IMR-90 (cell line): ENCODE measurements at regions not wholly inside any gene's neighbourhood (a gene's known extent, or its start where the extent isn't known, plus 50 kb on each side); places are given as distances from the start of the nearest gene placed in this dataset.

Experiments
- ATAC-seq: fragments of 200-7000 bp; cut with Tn5 transposase; 2 replicates; pipeline ENCODE4 v1.9.1; 2020; ENCODE audit warnings: low read depth, mild to moderate bottlenecking, moderate library complexity
- BruUV-seq: library from RNA; stranded (reverse); fragments of 400-500 nt; replicated peaks from 2 replicates; lab custom pipeline; 2021; lab: Mats Ljungman, UMichigan
- CTCF ChIA-PET: fragments of 300-600 bp; formaldehyde crosslinking; extraction: SDS; loops from one replicate; lab custom pipeline; 2021; ENCODE audit warnings: antibody characterized with exemption; lab: Yijun Ruan, JAX
- POLR2A ChIA-PET: fragments of 300-600 bp; sonication (Branson Sonifier 250); formaldehyde crosslinking; loops from one replicate; lab custom pipeline; 2022; ENCODE audit warnings: antibody characterized with exemption; ENCODE audit not compliant: unreplicated experiment; lab: Charles Lee
- DNase-seq: peaks from one replicate; pipeline ENCODE4 v3.0.0; 2013
- H2AFZ ChIP-seq: replicated peaks from 2 replicates; pipeline ENCODE3; 2013; ENCODE audit warnings: low read length, mild to moderate bottlenecking; ENCODE audit not compliant: poor library complexity
- H2AK5ac ChIP-seq: 2 replicates; pipeline ENCODE4 v1.6.1; 2013; ENCODE audit warnings: low read depth, low read length, inconsistent platforms
- H2AK9ac ChIP-seq: replicated peaks from 2 replicates; pipeline ENCODE3; 2013; ENCODE audit warnings: mild to moderate bottlenecking, low read depth, low read length, moderate library complexity; ENCODE audit not compliant: poor library complexity
- H2BK120ac ChIP-seq: 2 replicates; pipeline ENCODE4 v1.6.1; 2013; ENCODE audit warnings: low read depth, low read length, inconsistent platforms
- H2BK15ac ChIP-seq: 3 replicates; pipeline ENCODE4 v1.6.1; 2013; ENCODE audit warnings: low read depth, low read length, inconsistent platforms
- H2BK20ac ChIP-seq: 2 replicates; pipeline ENCODE4 v1.6.1; 2013; ENCODE audit warnings: low read depth, mild to moderate bottlenecking, inconsistent platforms, low read length, moderate library complexity
- H2BK5ac ChIP-seq: 2 replicates; pipeline ENCODE4 v1.6.1; 2013; ENCODE audit warnings: mild to moderate bottlenecking, low read depth, low read length, inconsistent platforms; ENCODE audit not compliant: poor library complexity, severe bottlenecking
- H3K14ac ChIP-seq: replicated peaks from 2 replicates; pipeline ENCODE4 v1.6.1; 2013; ENCODE audit warnings: low read depth, low read length, inconsistent platforms
- H3K18ac ChIP-seq: 2 replicates; pipeline ENCODE4 v1.6.1; 2013; ENCODE audit warnings: low read depth, low read length, control low read depth
- H3K23ac ChIP-seq: 2 replicates; pipeline ENCODE4 v1.6.1; 2013; ENCODE audit warnings: low read depth, low read length, inconsistent platforms
- H3K27ac ChIP-seq: 2 replicates; pipeline ENCODE4 v1.5.1; 2013; ENCODE audit warnings: mild to moderate bottlenecking, control low read depth, low read length; ENCODE audit not compliant: insufficient read depth
- H3K27me3 ChIP-seq: 2 replicates; pipeline ENCODE4 v1.6.1; 2013; ENCODE audit warnings: low read length; ENCODE audit not compliant: control insufficient read depth, insufficient read depth
- H3K36me3 ChIP-seq: 2 replicates; pipeline ENCODE4 v1.6.1; 2013; ENCODE audit warnings: low read length, mixed read lengths; ENCODE audit not compliant: control insufficient read depth, insufficient read depth
- H3K4ac ChIP-seq: 2 replicates; pipeline ENCODE4 v1.6.1; 2013; ENCODE audit warnings: low read depth, low read length, inconsistent platforms
- H3K4me1 ChIP-seq: 2 replicates; pipeline ENCODE4 v1.6.1; 2013; ENCODE audit warnings: low read length, mixed read lengths; ENCODE audit not compliant: control insufficient read depth, insufficient read depth
- H3K4me2 ChIP-seq: 2 replicates; pipeline ENCODE4 v1.6.1; 2013; ENCODE audit warnings: low read depth, mild to moderate bottlenecking, control low read depth, low read length, moderate library complexity
- H3K4me3 ChIP-seq: 2 replicates; pipeline ENCODE4 v1.5.1; 2013; ENCODE audit warnings: low read depth, mild to moderate bottlenecking, control low read depth, low read length, moderate library complexity; ENCODE audit not compliant: insufficient read depth
- H3K56ac ChIP-seq: 2 replicates; pipeline ENCODE4 v1.6.1; 2013; ENCODE audit warnings: low read length, inconsistent platforms; ENCODE audit not compliant: insufficient read depth; ENCODE audit errors: extremely low read depth
- H3K79me1 ChIP-seq, 2 experiments: 2 replicates each; pipeline ENCODE4 v1.6.1; 2013; ENCODE audit warnings: low read length in 2 of 2, inconsistent platforms in 1 of 2, low read depth in 1 of 2
- H3K9ac ChIP-seq: 2 replicates; pipeline ENCODE4 v1.6.1; 2013; ENCODE audit warnings: low read depth, low read length, control low read depth
- H3K9me1 ChIP-seq: 2 replicates; pipeline ENCODE4 v1.6.1; 2013; ENCODE audit warnings: low read length, inconsistent platforms; ENCODE audit not compliant: insufficient read depth
- H3K9me3 ChIP-seq: 2 replicates; pipeline ENCODE4 v1.6.1; 2013; ENCODE audit warnings: low read length; ENCODE audit not compliant: control insufficient read depth, insufficient read depth
- H4K20me1 ChIP-seq: 2 replicates; pipeline ENCODE4 v1.6.1; 2013; ENCODE audit warnings: low read length, inconsistent platforms; ENCODE audit not compliant: insufficient read depth
- H4K5ac ChIP-seq: 2 replicates; pipeline ENCODE4 v1.6.1; 2013; ENCODE audit warnings: mild to moderate bottlenecking, low read depth, low read length, control low read depth
- H4K8ac ChIP-seq, 2 experiments: 2 replicates each; pipeline ENCODE4 v1.6.1; 2013; ENCODE audit warnings: low read depth in 2 of 2, low read length in 2 of 2, control low read depth in 1 of 2, inconsistent platforms in 1 of 2
- H4K91ac ChIP-seq: 2 replicates; pipeline ENCODE4 v1.6.1; 2013; ENCODE audit warnings: low read depth, low read length, inconsistent platforms; ENCODE audit not compliant: insufficient read depth
- BHLHE40 ChIP-seq: fragments of 150-350 bp; IDR thresholded peaks from 2 replicates; pipeline ENCODE4 v1.6.1; 2016; ENCODE audit warnings: mild to moderate bottlenecking, low read depth, low read length
- CEBPB ChIP-seq: IDR thresholded peaks from 2 replicates; pipeline ENCODE4 v1.6.1; 2012; ENCODE audit warnings: low read depth, low read length, improper control_type of control experiment
- CHD1 ChIP-seq: IDR thresholded peaks from 2 replicates; pipeline ENCODE4 v1.6.1; 2012; ENCODE audit warnings: low read depth, low read length, improper control_type of control experiment
- FOS ChIP-seq: fragments of 150-350 bp; IDR thresholded peaks from 2 replicates; pipeline ENCODE4 v1.6.1; 2016; ENCODE audit warnings: low read depth, low read length
- MAFK ChIP-seq: IDR thresholded peaks from 2 replicates; pipeline ENCODE4 v1.6.1; 2012; ENCODE audit warnings: low read depth, low read length, improper control_type of control experiment
- MAZ ChIP-seq: IDR thresholded peaks from 2 replicates; pipeline ENCODE4 v1.6.1; 2012; ENCODE audit warnings: low read depth, mild to moderate bottlenecking, low read length, improper control_type of control experiment, moderate library complexity, borderline replicate concordance
- MXI1 ChIP-seq: IDR thresholded peaks from 2 replicates; pipeline ENCODE4 v1.6.1; 2012; ENCODE audit warnings: low read depth, mild to moderate bottlenecking, low read length, moderate library complexity, borderline replicate concordance
- NFE2L2 ChIP-seq: fragments of 150-350 bp; IDR thresholded peaks from 2 replicates; pipeline ENCODE4 v1.6.1; 2016; ENCODE audit warnings: low read depth, mild to moderate bottlenecking, low read length
- POLR2A ChIP-seq: IDR thresholded peaks from 2 replicates; pipeline ENCODE4 v1.6.1; 2012; ENCODE audit warnings: mild to moderate bottlenecking, low read depth, low read length
- RAD21 ChIP-seq: IDR thresholded peaks from 2 replicates; pipeline ENCODE4 v1.6.1; 2012; ENCODE audit warnings: low read length, improper control_type of control experiment
- RCOR1 ChIP-seq: IDR thresholded peaks from 2 replicates; pipeline ENCODE4 v1.6.1; 2012; ENCODE audit warnings: mild to moderate bottlenecking, low read length, improper control_type of control experiment; ENCODE audit not compliant: insufficient replicate concordance
- RFX5 ChIP-seq: IDR thresholded peaks from 2 replicates; pipeline ENCODE4 v1.8.0; 2012; ENCODE audit warnings: low read depth, mild to moderate bottlenecking, low read length, moderate library complexity
- SMC3 ChIP-seq: fragments of 150-350 bp; IDR thresholded peaks from 2 replicates; pipeline ENCODE4 v1.6.1; 2016; ENCODE audit warnings: low read depth, mild to moderate bottlenecking, antibody characterized with exemption, low read length, moderate library complexity
- WGBS, 2 experiments: methylation state at CpG; one replicate each; pipeline versions ENCODE4 v1.1.5 to v1.1.7; 2013; ENCODE audit warnings: missing lambda C conversion rate in 2 of 2; ENCODE audit not compliant: insufficient read length in 1 of 2; ENCODE audit errors: extremely low coverage in 2 of 2; 5-methylcytosine and 5-hydroxymethylcytosine counted together
- dilution Hi-C: fragments of 300-500 bp; cut with HindIII; formaldehyde crosslinking; loops from one replicate; pipeline ENCODE4 v1.14.3; 2018; ENCODE audit warnings: low sequenced_read_pairs; ENCODE audit not compliant: unreplicated experiment
- in situ Hi-C: fragments of 300-500 bp; cut with MboI; formaldehyde crosslinking; loops from 3 replicates; pipeline ENCODE4 v1.14.3; 2019; ENCODE audit warnings: low sequenced_read_pairs, inconsistent platforms, mixed read lengths
- intact Hi-C: fragments of 100-400 bp; cut with micrococcal nuclease; formaldehyde crosslinking; loops from 2 replicates; pipeline ENCODE4 v1.10.0; 2022
- TF ChIP-seq, protein P1 (sequence below): fragments of 150-350 bp; IDR thresholded peaks from 2 replicates; pipeline ENCODE4 v1.6.1; 2016; ENCODE audit warnings: low read depth, mild to moderate bottlenecking, low read length, moderate library complexity, borderline replicate concordance
- TF ChIP-seq, protein P2 (sequence below): fragments of 150-350 bp; IDR thresholded peaks from 2 replicates; pipeline ENCODE4 v1.6.1; 2017; ENCODE audit warnings: mild to moderate bottlenecking, antibody characterized with exemption, low read length, low read depth
- TF ChIP-seq, protein P3 (sequence below): conservative IDR thresholded peaks from 2 replicates; pipeline ENCODE4 v1.5.1; 2012; ENCODE audit warnings: mild to moderate bottlenecking, low read depth, low read length, improper control_type of control experiment

DNA sequence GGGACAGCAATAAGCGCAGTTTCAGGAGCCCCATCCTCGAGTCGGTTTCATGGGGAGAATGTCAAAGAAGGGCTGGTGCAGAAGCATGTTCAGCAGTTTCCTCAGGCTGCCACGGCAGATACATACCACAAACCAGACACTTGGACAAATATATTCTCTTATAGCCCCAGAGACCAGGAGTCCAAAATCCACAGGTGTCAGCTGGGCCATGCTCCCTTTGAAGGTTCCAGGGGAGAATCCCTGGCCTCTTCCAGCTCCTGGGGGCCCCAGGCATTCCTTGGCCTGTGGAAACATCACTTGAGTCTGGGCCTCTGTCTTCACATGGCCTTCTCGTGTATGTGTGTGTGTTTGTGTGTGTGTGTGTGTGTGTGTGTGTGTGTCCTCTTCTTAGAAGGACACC, 164.1 kb downstream of the UQCRFS1 start:
- no CpG with 5 or more reads among the region's 5 CpGs for WGBS, 2 experiments
- Histone ChIP-seq H3K9ac (no peak overlapping the region), H2AK5ac (no peak overlapping the region), H2BK120ac (no peak overlapping the region), H3K79me1 (no peaks in the 10 kb centered on the region), H3K4ac (no peak overlapping the region), H3K9me3 (peaks cover 6% of the 10 kb centered on the region; the same call in 1 of the 2 replicates), H3K27me3 (no peaks in the 10 kb centered on the region), H2AK9ac (no peak overlapping the region), H3K4me2 (no peak overlapping the region), H4K20me1 (no peaks in the 10 kb centered on the region), H3K9me1 (no peaks in the 10 kb centered on the region), H4K91ac (no peak overlapping the region), H3K18ac (no peak overlapping the region), H3K4me3 (no peak overlapping the region), H3K27ac (no peak overlapping the region), H3K4me1 (no peaks in the 10 kb centered on the region), H2BK20ac (no peak overlapping the region), H4K5ac (no peak overlapping the region), H3K14ac (no peak overlapping the region), H2BK15ac (no peak overlapping the region), H3K36me3 (no peaks in the 10 kb centered on the region), H2AFZ (no peak overlapping the region), H4K8ac (no peak overlapping the region), H3K23ac (no peak overlapping the region), H3K56ac (no peak overlapping the region), H2BK5ac (no peak overlapping the region)
- CTCF ChIA-PET, result no interaction called here
- DNase-seq (no peak), ATAC-seq (no peak)
- no TSS peak for BruUV-seq
- in situ Hi-C loops (no loop called here), dilution Hi-C loops (no loop called here), intact Hi-C loops (no loop called here)
- TF ChIP-seq, protein P1, sequence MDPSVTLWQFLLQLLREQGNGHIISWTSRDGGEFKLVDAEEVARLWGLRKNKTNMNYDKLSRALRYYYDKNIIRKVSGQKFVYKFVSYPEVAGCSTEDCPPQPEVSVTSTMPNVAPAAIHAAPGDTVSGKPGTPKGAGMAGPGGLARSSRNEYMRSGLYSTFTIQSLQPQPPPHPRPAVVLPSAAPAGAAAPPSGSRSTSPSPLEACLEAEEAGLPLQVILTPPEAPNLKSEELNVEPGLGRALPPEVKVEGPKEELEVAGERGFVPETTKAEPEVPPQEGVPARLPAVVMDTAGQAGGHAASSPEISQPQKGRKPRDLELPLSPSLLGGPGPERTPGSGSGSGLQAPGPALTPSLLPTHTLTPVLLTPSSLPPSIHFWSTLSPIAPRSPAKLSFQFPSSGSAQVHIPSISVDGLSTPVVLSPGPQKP, result no peak
- no peak for TF ChIP-seq MXI1
- TF ChIP-seq RAD21, result no peak
- no peak for TF ChIP-seq FOS
- no peak for TF ChIP-seq MAFK
- TF ChIP-seq RCOR1, result no peak
- no peak for TF ChIP-seq NFE2L2
- TF ChIP-seq, protein P2, sequence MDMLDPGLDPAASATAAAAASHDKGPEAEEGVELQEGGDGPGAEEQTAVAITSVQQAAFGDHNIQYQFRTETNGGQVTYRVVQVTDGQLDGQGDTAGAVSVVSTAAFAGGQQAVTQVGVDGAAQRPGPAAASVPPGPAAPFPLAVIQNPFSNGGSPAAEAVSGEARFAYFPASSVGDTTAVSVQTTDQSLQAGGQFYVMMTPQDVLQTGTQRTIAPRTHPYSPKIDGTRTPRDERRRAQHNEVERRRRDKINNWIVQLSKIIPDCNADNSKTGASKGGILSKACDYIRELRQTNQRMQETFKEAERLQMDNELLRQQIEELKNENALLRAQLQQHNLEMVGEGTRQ, result no peak
- TF ChIP-seq RFX5, result no peak
- no peak for TF ChIP-seq MAZ
- TF ChIP-seq, protein P3, sequence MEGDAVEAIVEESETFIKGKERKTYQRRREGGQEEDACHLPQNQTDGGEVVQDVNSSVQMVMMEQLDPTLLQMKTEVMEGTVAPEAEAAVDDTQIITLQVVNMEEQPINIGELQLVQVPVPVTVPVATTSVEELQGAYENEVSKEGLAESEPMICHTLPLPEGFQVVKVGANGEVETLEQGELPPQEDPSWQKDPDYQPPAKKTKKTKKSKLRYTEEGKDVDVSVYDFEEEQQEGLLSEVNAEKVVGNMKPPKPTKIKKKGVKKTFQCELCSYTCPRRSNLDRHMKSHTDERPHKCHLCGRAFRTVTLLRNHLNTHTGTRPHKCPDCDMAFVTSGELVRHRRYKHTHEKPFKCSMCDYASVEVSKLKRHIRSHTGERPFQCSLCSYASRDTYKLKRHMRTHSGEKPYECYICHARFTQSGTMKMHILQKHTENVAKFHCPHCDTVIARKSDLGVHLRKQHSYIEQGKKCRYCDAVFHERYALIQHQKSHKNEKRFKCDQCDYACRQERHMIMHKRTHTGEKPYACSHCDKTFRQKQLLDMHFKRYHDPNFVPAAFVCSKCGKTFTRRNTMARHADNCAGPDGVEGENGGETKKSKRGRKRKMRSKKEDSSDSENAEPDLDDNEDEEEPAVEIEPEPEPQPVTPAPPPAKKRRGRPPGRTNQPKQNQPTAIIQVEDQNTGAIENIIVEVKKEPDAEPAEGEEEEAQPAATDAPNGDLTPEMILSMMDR, result no peak
- TF ChIP-seq CEBPB, result no peak
- TF ChIP-seq POLR2A, result no peak
- no peak for TF ChIP-seq BHLHE40
- TF ChIP-seq SMC3, result no peak
- no peak for TF ChIP-seq CHD1
- POLR2A ChIA-PET, result no interaction called here
